ENCODE measurements at regions not wholly inside any gene's neighbourhood (a gene's known extent, or its start where the extent isn't known, plus 50 kb on each side); places are given as distances from the start of the nearest gene placed in this dataset.

- TF ChIP-seq TOX (CRISPR knock-in tag; IDR thresholded peaks at IDR 0.05; ENCODE audit: borderline replicate concordance) (no peak), TSHZ2 (CRISPR knock-in tag; IDR thresholded peaks at IDR 0.05) (no peak)
- ATAC-seq = no peak
These were observed 507.8 kb upstream of the EEF2KMT start for GRCh38 chr16:5605404-5605803.

- no peak for ATAC-seq
- TF ChIP-seq PPARA (CRISPR knock-in tag; IDR thresholded peaks at IDR 0.05; ENCODE audit: borderline replicate concordance) (no peak), ZFP3 (CRISPR knock-in tag; IDR thresholded peaks at IDR 0.05) (peak; percentile 73; the same call in 1 of the 2 replicates)
These were observed 507.2 kb upstream of the EEF2KMT start for GRCh38 chr16:5604770-5605169.

GRCh38 chr16:5603836-5604235 lies 506.2 kb upstream of the EEF2KMT start:
- no peak for ATAC-seq
- TF ChIP-seq ISL1 (CRISPR knock-in tag; IDR thresholded peaks at IDR 0.05) (no peak), GLIS3 (CRISPR knock-in tag; IDR thresholded peaks at IDR 0.05) (no peak), ZNF70 (CRISPR knock-in tag; IDR thresholded peaks at IDR 0.05) (no peak), ZNF8 (CRISPR knock-in tag; IDR thresholded peaks at IDR 0.05) (no peak)

GRCh38 chr16:5601957-5602356 lies 504.4 kb upstream of the EEF2KMT start:
- TF ChIP-seq ZNF70 (CRISPR knock-in tag; IDR thresholded peaks at IDR 0.05) (no peak), BACH2 (CRISPR knock-in tag; IDR thresholded peaks at IDR 0.05; ENCODE audit: borderline replicate concordance) (no peak), ZC3H10 (CRISPR knock-in tag; IDR thresholded peaks at IDR 0.05) (no peak), ZFP3 (CRISPR knock-in tag; IDR thresholded peaks at IDR 0.05) (no peak), SNAI2 (CRISPR knock-in tag; IDR thresholded peaks at IDR 0.05) (no peak), TOX (CRISPR knock-in tag; IDR thresholded peaks at IDR 0.05; ENCODE audit: borderline replicate concordance) (no peak), CSDC2 (CRISPR knock-in tag; IDR thresholded peaks at IDR 0.05) (no peak), PPARA (CRISPR knock-in tag; IDR thresholded peaks at IDR 0.05; ENCODE audit: borderline replicate concordance) (no peak)
- ATAC-seq = no peak

- TF ChIP-seq TOX (CRISPR knock-in tag; IDR thresholded peaks at IDR 0.05; ENCODE audit: borderline replicate concordance) (no peak), CSDC2 (CRISPR knock-in tag; IDR thresholded peaks at IDR 0.05) (no peak), BACH2 (CRISPR knock-in tag; IDR thresholded peaks at IDR 0.05; ENCODE audit: borderline replicate concordance) (no peak), CREB5 (CRISPR knock-in tag; IDR thresholded peaks at IDR 0.05; ENCODE audit: low read depth) (no peak), PATZ1 (CRISPR knock-in tag; IDR thresholded peaks at IDR 0.05; ENCODE audit: borderline replicate concordance) (no peak), POU6F1 (CRISPR knock-in tag; IDR thresholded peaks at IDR 0.05; ENCODE audit: borderline replicate concordance, low read depth) (no peak), ZNF565 (CRISPR knock-in tag; conservative IDR thresholded peaks at IDR 0.05; ENCODE audit: low read depth) (no peak), GLIS3 (CRISPR knock-in tag; IDR thresholded peaks at IDR 0.05) (no peak), ZC3H10 (CRISPR knock-in tag; IDR thresholded peaks at IDR 0.05) (no peak), ESRRG (CRISPR knock-in tag; IDR thresholded peaks at IDR 0.05) (no peak), ZNF70 (CRISPR knock-in tag; IDR thresholded peaks at IDR 0.05) (no peak), TCF4 (CRISPR knock-in tag; IDR thresholded peaks at IDR 0.05; ENCODE audit: borderline replicate concordance) (no peak), ZNF8 (CRISPR knock-in tag; IDR thresholded peaks at IDR 0.05) (no peak), ZFP30 (CRISPR knock-in tag; IDR thresholded peaks at IDR 0.05) (no peak), SNAI2 (CRISPR knock-in tag; IDR thresholded peaks at IDR 0.05) (no peak), ZFP3 (CRISPR knock-in tag; IDR thresholded peaks at IDR 0.05) (no peak), ARNTL (CRISPR knock-in tag; IDR thresholded peaks at IDR 0.05; ENCODE audit: borderline replicate concordance, low read depth) (no peak), CSRNP3 (CRISPR knock-in tag; IDR thresholded peaks at IDR 0.05) (no peak), RARB (CRISPR knock-in tag; IDR thresholded peaks at IDR 0.05) (no peak), OSR1 (CRISPR knock-in tag; IDR thresholded peaks at IDR 0.05) (no peak)
- ATAC-seq = no peak
These were observed 501.2 kb upstream of the EEF2KMT start for GRCh38 chr16:5598793-5599192.

Measured in SK-N-SH treated with all-trans-retinoic acid at 6 μM for 48 hours (cell line).